ENCODE measurements at regions not wholly inside any gene's neighbourhood (a gene's known extent, or its start where the extent isn't known, plus 50 kb on each side); places are given as distances from the start of the nearest gene placed in this dataset.
A peak's percentile ranks its signal among the peaks of the same experiment; 100 is the strongest.
"Not testable (repeated sequence)": the region's sequence is repeated elsewhere in the genome, so short reads cannot be mapped to it uniquely, and the experiment has no call there.

- no peak for DNase-seq
Observed at GRCh38 chr6:6873778-6874177, 234.0 kb upstream of the RREB1 start.

DNA sequence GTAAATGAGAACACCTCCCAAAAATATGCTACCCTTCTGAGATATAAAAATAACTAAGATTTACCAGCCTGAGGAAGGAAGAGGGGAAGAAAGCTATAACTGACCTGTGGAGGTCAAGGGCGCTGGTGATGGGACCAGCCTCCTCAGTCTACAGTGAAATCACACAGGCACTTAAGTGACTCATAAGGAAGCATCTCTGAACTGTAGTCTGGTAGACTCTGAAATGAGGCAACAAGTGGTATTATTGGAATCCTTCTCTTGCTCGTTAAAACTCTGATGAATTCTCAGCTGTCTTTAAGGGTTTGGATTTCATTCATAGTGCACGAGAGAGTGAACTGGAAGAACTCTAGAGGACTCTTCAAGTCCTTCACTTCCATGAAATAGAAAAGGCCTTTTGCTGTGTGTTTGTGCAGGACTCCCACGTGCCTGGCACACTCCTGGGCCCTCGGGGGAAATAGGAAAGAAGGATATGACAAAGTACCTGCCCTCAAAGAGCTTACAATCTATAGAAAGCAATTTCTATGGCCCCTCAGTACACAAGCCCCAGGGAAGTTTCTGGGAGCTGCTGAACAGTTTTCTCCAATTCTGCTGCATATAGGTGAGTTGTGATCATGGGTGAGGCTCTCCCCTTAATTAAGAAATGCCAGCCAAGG is 231.8 kb upstream of the RREB1 start:
- DNase-seq, result no peak

- not testable (repeated sequence) for DNase-seq
Observed at GRCh38 chr6:6877792-6878191, 230.0 kb upstream of the RREB1 start.

GRCh38 chr6:6878887-6879585 is 228.7 kb upstream of the RREB1 start:
- no peak for DNase-seq

GRCh38 chr6:6879586-6879974 is 228.2 kb upstream of the RREB1 start:
- DNase-seq, result not testable (repeated sequence)

- no peak for DNase-seq
Observed at GRCh38 chr6:6880745-6881437, 226.9 kb upstream of the RREB1 start.

DNA sequence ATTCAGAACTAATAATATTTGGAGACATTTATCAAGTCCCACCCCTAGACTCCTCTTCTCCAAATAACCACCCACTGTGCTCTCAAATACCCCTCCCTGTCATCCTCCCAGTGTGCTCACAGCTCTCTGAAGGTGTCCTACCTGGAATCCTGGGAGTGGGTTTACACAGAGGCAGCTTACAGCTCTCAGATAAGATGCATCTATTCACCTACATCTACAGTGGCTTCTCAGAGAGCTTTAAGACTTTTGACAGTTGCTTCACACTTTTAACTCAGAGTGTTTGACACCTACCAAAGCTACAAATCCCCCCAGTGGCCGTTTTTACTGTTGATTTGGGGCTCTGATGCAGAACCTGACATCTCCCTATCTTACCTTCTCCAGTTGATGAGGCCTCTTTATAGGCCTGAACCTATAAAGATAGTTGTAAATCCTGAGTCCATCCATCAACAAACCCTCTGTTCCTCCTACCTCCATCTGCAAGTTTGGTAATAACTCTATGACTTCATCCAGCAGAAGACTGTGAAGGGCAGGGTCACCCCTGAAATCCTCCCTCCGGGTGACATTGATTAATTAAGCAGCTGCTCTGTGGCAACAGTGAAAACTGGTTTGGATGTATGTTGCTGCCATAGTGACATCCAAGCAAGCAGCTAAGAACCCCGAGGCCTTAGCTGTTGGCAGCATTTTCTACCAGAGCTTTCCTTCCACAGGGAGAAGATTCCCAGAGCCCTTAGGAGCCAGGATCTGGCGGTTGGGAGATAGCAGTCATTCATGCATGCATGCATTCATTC is 226.1 kb upstream of the RREB1 start:
- DNase-seq, result peak; percentile 36

DNA sequence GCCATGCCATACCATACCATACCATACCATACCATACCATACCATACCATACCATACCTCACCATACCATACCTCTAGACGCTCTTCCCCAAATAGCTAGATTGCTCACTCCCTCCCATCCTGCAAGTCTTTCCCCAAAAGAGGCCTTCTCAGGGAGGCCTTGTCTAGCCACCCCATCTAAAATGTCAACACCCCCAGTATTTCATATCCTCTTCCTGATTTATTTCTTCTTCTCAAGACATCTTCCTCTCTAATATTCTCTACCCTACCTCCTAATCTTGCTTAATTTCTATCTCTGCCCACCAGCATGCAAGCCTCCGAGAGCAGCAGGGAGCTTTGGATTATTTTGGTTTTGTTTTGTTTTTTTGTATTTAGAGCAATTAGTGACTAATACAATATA is 225.2 kb upstream of the RREB1 start:
- DNase-seq, result no peak

DNA sequence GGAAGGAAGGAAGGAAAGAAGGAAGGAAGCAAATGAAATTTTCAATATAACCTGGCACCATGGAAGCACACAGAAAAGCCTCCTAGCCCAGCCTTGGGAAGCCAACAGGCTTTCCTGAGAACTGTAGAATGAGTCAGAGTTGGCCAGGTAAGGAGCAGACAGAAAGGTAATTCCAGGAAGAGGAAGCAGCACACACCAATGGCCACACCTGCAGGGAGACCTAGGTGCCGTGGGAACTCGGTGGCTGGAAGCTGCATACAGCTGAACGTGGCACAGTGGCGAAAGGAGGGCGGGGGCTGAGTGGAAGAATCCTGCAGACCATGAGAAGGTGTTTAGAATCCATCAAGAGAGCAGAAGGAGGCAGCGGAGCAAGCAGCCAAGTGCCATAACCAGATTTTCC is 224.8 kb upstream of the RREB1 start:
- no peak for DNase-seq

DNA sequence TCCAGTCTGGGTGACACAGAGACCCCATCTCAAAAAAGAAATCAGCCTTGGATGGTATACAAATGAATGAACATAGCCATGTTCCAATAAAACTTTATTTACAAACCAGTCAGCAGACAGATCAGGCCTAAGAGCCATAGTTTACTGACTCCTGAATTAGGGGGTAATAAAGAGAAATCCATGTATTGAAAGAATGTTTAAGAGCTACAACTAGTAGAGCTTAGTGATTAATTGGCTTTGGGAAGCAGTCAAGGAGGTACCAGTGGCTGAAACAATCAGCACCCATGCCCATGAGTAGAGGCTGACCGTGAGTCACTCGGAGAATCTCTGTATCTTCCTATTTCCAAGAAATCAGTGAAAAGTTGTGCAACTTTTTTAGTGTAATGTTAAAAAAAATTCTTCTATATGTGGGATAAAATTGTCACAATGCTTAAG is 223.6 kb upstream of the RREB1 start:
- no peak for DNase-seq

DNA sequence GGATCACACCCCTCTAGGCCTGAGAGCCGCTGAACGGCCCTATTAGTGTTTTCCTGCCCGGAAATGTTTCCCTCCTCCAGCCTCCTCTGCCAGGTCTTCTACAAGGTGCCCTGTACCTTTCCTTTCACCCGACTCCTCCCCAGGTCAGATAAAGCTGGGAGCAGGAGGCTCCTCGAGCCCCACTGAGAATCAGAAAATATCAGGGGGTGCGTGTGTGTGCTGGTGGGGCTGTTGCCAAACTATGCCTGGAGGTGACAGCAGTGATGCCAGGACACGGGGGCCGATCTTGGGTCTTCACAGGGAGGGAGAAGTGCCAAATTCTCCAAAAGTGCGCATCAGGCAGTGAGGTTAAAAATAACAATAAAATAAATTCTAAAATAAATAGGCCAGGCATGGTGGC is 222.8 kb upstream of the RREB1 start:
- DNase-seq, result no peak

DNA sequence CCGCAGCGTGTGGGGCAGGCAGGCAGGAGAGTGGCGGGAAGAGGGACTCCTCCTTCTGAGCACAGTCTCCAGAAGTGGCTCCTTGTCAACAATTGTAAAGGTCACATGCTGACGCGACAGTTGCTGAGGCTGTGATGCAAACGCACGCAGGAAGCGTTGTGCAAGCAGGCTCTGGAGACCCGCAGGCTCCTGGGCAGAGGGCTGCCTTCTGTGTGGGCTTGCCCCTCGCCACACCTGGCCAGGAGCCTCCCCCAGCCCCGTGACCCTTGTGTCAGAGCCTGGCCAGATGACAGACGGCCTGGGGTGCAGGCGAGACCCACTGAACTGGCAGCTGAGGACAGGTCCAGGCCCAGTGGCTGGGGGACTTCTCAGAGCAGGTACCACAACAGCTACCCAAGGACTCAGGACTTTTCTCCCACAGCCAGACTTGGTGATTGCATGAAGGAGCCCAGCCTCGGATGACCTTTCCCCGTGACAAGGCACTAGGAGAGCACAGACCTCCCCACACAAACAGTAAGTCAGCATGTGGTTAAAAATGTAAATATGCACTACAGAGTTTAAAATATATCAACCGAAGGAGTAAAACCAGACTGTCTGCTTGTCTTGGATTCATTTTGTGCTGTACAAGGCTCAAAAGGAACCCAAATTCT is 222.1 kb upstream of the RREB1 start:
- no peak for DNase-seq

DNA sequence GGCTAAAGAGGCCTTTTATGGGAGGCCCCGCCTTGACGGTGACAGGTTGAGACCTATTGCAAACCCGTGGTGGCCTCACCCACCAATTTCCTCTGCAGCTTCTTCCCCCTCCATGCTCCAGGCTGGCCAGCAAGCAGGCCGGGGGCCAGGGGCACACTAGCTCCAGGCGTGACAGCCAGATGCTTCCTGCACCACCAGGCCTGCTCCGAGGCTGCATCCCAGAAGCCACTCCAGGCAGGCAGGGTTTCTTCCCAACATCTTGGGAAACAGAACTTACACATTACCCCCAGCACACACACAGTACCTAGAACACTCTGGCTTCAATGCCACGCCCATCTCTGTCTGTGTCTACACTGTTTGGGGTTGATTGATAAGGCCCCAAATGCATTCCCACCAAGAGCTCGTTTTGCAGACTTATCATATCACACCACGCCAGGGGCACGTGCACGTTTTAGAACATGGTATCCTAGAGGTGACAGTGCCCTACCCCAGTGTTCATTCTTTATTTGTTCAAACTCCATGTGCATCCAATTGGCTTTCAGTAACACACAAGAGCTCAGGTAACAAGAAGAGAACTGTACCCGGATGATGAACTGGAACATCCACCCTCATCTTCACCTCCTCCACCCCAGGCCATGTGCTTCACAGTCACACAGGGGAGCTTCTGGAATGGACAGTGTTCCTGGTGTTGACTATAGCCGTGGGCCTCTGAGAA is 221.4 kb upstream of the RREB1 start:
- no peak for DNase-seq

- no peak for DNase-seq
Observed at GRCh38 chr6:6886886-6887285, 220.9 kb upstream of the RREB1 start.

- no peak for DNase-seq
Observed at GRCh38 chr6:6889601-6890000, 218.2 kb upstream of the RREB1 start.

DNA sequence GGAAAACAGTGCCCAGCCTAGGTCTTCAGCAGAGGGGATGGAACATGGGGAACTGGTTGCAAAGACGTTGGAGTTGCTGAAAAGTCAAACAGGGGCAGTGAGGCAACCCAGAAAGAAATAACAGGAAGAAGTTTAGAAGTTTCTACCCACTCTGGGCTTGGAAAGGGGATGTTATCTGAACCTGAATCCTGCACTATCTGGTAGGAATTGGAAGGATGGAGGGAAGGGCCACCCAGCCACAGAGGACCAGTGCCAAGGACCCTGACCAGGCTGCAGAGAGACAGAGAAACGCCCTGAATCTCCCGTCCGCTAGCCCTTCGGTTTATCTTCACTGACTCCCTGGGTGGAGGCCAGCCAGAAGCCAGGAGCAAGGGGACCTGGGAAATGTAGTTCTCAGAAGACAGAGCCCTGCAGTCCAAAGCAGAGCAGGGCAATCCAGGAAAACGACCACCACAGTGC is 217.3 kb upstream of the RREB1 start:
- DNase-seq, result peak; percentile 54

DNA sequence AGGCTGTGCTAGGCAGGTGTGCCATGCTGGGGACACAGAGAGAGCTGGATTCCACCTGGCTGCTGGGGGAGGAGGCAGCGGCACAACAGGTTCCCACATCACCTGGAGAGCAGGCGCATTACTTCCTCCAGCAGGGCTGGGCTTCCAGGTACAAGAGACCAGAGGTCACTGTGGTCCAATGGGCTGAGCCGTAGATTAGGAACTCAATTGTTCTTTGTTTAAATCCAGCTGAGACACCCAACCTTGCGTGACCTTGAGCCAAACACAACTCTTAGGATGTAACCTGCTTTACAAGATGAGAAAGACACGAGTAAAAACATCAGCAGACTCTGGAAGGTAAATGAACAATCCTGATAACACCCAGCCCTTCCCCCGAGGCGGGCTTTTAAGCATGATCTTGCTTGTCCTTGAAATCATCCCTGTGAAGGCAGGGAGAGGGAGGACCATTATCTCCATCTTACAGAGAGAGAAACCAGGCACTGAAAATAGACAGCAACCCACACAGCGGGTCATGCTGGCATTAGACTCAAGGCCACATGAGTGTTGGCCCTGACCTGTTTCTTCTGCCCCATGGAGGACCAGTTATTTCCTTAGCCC is 216.5 kb upstream of the RREB1 start:
- peak; percentile 96 for DNase-seq

GRCh38 chr6:6891949-6892461 is 215.8 kb upstream of the RREB1 start:
- no peak for DNase-seq

GRCh38 chr6:6892744-6893583 is 214.8 kb upstream of the RREB1 start:
- DNase-seq, result no peak

DNA sequence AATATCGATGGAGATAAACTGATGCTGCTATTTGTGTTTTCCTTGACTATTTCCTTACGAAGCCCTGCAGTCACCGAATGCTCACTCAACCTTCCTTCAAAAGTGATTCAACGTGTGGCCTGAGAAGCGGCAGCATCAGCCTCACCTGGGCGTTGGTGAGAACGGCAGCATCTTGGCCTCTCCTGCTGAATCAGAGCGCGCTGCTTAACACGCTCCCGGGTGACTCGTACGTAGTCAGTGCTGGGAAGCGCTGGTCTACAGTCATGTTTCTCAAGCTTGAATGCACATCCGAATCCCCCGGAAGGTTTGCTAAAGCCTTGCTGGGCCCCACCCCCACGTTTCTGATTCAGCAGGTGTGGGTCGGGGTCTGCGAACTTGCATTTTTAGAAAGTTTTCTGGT is 214.1 kb upstream of the RREB1 start:
- DNase-seq, result no peak

Measured in NCI-H146 (cell line).